ENCODE measurements at regions not wholly inside any gene's neighbourhood (a gene's known extent, or its start where the extent isn't known, plus 50 kb on each side); places are given as distances from the start of the nearest gene placed in this dataset.
"Not testable (repeated sequence)": the region's sequence is repeated elsewhere in the genome, so short reads cannot be mapped to it uniquely, and the experiment has no call there.

DNA sequence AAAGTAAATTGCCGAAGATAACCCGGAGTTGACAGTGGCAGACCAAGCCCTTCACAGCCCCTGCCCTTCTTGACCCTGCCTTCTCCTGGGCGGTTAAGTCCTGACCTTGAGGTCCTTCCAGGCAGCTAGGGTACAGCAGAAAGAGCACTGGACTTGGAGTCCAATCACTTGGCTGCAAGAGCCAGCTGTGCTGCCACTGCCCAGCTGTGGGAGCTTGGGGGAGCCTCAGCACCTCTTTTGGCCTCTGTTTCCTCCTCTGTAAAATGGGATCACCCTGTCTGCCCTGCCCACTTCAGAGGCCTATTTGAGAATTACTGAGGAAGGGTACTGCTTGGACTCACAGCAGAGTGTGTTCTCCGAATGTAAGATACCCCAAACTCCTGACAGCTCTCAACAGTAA lies 66.2 kb upstream of the SMAD6 start (continued):
- no peak for TF ChIP-seq ZBTB7A (IDR thresholded peaks at IDR 0.05; ENCODE audit: borderline replicate concordance, control insufficient read depth, low read depth, low read length)
- TF ChIP-seq, protein P1, sequence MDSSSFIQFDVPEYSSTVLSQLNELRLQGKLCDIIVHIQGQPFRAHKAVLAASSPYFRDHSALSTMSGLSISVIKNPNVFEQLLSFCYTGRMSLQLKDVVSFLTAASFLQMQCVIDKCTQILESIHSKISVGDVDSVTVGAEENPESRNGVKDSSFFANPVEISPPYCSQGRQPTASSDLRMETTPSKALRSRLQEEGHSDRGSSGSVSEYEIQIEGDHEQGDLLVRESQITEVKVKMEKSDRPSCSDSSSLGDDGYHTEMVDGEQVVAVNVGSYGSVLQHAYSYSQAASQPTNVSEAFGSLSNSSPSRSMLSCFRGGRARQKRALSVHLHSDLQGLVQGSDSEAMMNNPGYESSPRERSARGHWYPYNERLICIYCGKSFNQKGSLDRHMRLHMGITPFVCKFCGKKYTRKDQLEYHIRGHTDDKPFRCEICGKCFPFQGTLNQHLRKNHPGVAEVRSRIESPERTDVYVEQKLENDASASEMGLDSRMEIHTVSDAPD (CRISPR knock-in tag; IDR thresholded peaks at IDR 0.05), result no peak
- no peak for TF ChIP-seq LCOR (CRISPR knock-in tag; IDR thresholded peaks at IDR 0.05)
- no peak for TF ChIP-seq NFE2L1 (tag; IDR thresholded peaks at IDR 0.05; ENCODE audit: borderline replicate concordance, low read depth)
- TF ChIP-seq HDAC8 (tag; IDR thresholded peaks at IDR 0.05), result no peak
- TF ChIP-seq BCOR (IDR thresholded peaks at IDR 0.05), result peak; percentile 61; the same call in 1 of the 2 replicates
- TF ChIP-seq FOXM1 (IDR thresholded peaks at IDR 0.05; ENCODE audit: low read depth), result no peak
- no peak for TF ChIP-seq FOXM1 (CRISPR knock-in tag; IDR thresholded peaks at IDR 0.05; ENCODE audit: low read depth)
- no peak for TF ChIP-seq GMEB1 (CRISPR knock-in tag; IDR thresholded peaks at IDR 0.05)

GRCh38 chr15:66637044-66637443 lies 65.0 kb upstream of the SMAD6 start:
- BruUV-seq (replicated peaks); H3K9me1 ChIP-seq (ENCODE audit: control insufficient read depth, insufficient read depth, low read length); DNase-seq (ENCODE audit: extremely low read depth in 1 of 4, low spot score in 3 of 4); H3K27ac ChIP-seq (ENCODE audit: extremely low read depth, low read depth, low read length); H3K4me3 ChIP-seq; CTCF ChIA-PET (ENCODE audit: low intra/inter-chr PET ratio); H2AFZ ChIP-seq (ENCODE audit: low read depth, low read length); in situ Hi-C loops (cut with MboI); FAIRE-seq; H3K9me3 ChIP-seq (replicated peaks; ENCODE audit: control insufficient read depth, insufficient read depth, low read depth, low read length); H3K27me3 ChIP-seq (ENCODE audit: control insufficient read depth in 2 of 2, insufficient read depth in 2 of 2, low read length in 2 of 2); ATAC-seq; intact Hi-C loops (cut with micrococcal nuclease); H3K4me2 ChIP-seq (ENCODE audit: insufficient read depth, low read length); H3K9ac ChIP-seq (ENCODE audit: insufficient read depth in 1 of 2, low read depth in 2 of 2, low read length in 2 of 2); POLR2A ChIA-PET: not testable (repeated sequence)
- WGBS (ENCODE audit: insufficient coverage, low coverage, missing lambda C conversion rate), result 94% methylated on average over 5 of the region's 9 CpGs
- Histone ChIP-seq H3K4me1 (replicated peaks in 1 of 2; ENCODE audit: control insufficient read depth in 2 of 2, insufficient read depth in 2 of 2, low read length in 2 of 2) (peaks cover 11 to 38% of the 10 kb centered on the region in 2 experiments; a peak in 4 of 5 replicates), H3K79me2 (ENCODE audit: control insufficient read depth, insufficient read depth, low read length) (peaks cover 91% of the 10 kb centered on the region), H4K20me1 (replicated peaks; ENCODE audit: control insufficient read depth, insufficient read depth, low read length) (peaks cover 19% of the 10 kb centered on the region; the same call in 1 of the 2 replicates), H3K36me3 (ENCODE audit: control insufficient read depth, insufficient read depth, low read length) (peaks cover 54% of the 10 kb centered on the region)

Measured in K562 (cell line).